ENCODE measurements at regions not wholly inside any gene's neighbourhood (a gene's known extent, or its start where the extent isn't known, plus 50 kb on each side); places are given as distances from the start of the nearest gene placed in this dataset.
"Not testable (repeated sequence)": the region's sequence is repeated elsewhere in the genome, so short reads cannot be mapped to it uniquely, and the experiment has no call there.

DNA sequence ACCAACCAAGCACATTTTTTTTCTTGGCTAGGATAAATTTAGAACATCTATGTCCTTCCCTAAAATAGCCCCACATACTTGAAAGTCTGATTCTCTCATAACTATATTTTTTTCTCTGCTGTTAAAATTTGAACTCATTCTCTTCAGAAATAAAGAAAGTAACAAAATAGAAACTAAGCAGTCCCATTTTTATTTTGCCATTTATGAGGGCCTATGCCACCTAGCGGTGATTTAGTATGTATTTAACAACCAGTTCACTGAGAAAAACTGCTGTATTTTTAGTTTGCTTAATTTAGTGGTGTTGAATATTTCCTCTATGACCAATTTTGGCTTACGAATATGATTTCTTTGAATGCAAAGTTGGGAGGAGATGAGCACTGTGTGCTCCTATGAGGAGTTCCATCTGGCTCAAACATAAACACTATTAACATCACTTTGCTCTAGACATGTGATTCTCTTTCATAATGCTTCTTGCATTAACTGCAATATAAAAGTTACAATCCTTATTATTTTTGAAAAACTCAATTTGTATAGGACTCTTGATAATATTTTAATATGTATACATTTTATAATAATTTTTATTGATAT, 116.6 kb downstream of the SYT15B start:
- H3K9me2 ChIP-seq (replicated peaks; ENCODE audit: low read length); H3K27me3 ChIP-seq (ENCODE audit: low read length); H3F3A ChIP-seq (ENCODE audit: low read length, unreplicated experiment); H3K9ac ChIP-seq (ENCODE audit: low read length); H3K79me2 ChIP-seq (ENCODE audit: low read length); H3K9me3 ChIP-seq (ENCODE audit: low read length); H3K4me2 ChIP-seq (ENCODE audit: low read length); CTCF ChIA-PET; H3K27ac ChIP-seq (ENCODE audit: low read length); H2AFZ ChIP-seq (ENCODE audit: low read length); H3K36me3 ChIP-seq (ENCODE audit: low read depth, low read length); H3K4me3 ChIP-seq (ENCODE audit: low read length); BruUV-seq (replicated peaks); H3K4me1 ChIP-seq (ENCODE audit: insufficient read depth, low read length); POLR2A ChIA-PET (ENCODE audit: unreplicated experiment); intact Hi-C loops (cut with micrococcal nuclease); H4K20me1 ChIP-seq (ENCODE audit: low read length); DNase-seq: not testable (repeated sequence)
- ATAC-seq: peak; percentile 35; the same call in 1 of the 2 replicates

DNA sequence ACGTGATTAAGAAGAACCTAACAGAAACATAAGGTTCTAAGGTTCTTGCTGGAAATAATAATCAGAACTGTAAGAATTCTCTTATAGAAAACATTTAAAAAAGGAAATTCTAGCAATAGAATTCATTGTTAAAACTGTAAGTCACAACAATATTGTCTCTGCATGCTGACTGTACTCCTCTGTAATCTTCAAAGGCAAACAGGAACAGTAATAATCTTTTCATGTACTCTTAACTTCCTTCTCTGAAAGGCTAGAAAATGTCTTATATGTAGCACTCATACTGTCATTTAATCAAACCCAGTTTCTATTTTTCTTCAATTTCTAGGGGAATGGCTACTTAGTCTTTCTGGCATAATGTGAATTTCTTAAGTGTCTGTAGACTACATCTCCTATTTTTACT, 103.5 kb upstream of the AGAP9 start:
- H3K4me2 ChIP-seq (ENCODE audit: low read length); H3K79me2 ChIP-seq (ENCODE audit: low read length); H3K27ac ChIP-seq (ENCODE audit: low read length); H3K27me3 ChIP-seq (ENCODE audit: low read length); BruUV-seq (replicated peaks); DNase-seq; CTCF ChIA-PET; intact Hi-C loops (cut with micrococcal nuclease); H3F3A ChIP-seq (ENCODE audit: low read length, unreplicated experiment); POLR2A ChIA-PET (ENCODE audit: unreplicated experiment); H3K9ac ChIP-seq (ENCODE audit: low read length); H3K9me3 ChIP-seq (ENCODE audit: low read length); H3K4me3 ChIP-seq (ENCODE audit: low read length); H2AFZ ChIP-seq (ENCODE audit: low read length); H4K20me1 ChIP-seq (ENCODE audit: low read length); H3K36me3 ChIP-seq (ENCODE audit: low read depth, low read length); ATAC-seq; H3K4me1 ChIP-seq (ENCODE audit: insufficient read depth, low read length); H3K9me2 ChIP-seq (replicated peaks; ENCODE audit: low read length): not testable (repeated sequence)

DNA sequence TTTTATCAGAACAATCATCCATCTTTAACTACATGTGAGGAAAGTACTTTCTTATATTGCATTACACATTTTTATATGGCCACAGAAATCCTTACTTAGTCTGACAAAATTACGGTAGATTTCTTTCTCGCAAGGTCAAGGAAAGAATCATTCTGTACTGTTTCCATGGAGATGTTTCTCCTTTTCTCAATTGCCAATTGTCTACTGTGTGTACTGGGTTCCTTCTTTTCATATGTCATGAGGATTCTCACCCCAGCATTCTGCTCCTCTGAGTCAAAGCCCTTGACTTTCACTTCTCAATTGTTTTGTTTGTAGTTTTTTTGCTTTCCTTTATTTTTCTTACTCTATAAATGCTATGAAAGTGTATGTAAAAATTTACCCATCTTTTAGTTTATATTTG, 99.3 kb upstream of the AGAP9 start:
- H3K27ac ChIP-seq (ENCODE audit: low read length); H3K9ac ChIP-seq (ENCODE audit: low read length); BruUV-seq (replicated peaks); H4K20me1 ChIP-seq (ENCODE audit: low read length); ATAC-seq; H3K36me3 ChIP-seq (ENCODE audit: low read depth, low read length); H3K4me3 ChIP-seq (ENCODE audit: low read length); H3K9me3 ChIP-seq (ENCODE audit: low read length); H3K79me2 ChIP-seq (ENCODE audit: low read length); H3K4me2 ChIP-seq (ENCODE audit: low read length); DNase-seq; H3K27me3 ChIP-seq (ENCODE audit: low read length); H3K4me1 ChIP-seq (ENCODE audit: insufficient read depth, low read length); H3F3A ChIP-seq (ENCODE audit: low read length, unreplicated experiment); POLR2A ChIA-PET (ENCODE audit: unreplicated experiment); CTCF ChIA-PET; H2AFZ ChIP-seq (ENCODE audit: low read length); H3K9me2 ChIP-seq (replicated peaks; ENCODE audit: low read length); intact Hi-C loops (cut with micrococcal nuclease): not testable (repeated sequence)

DNA sequence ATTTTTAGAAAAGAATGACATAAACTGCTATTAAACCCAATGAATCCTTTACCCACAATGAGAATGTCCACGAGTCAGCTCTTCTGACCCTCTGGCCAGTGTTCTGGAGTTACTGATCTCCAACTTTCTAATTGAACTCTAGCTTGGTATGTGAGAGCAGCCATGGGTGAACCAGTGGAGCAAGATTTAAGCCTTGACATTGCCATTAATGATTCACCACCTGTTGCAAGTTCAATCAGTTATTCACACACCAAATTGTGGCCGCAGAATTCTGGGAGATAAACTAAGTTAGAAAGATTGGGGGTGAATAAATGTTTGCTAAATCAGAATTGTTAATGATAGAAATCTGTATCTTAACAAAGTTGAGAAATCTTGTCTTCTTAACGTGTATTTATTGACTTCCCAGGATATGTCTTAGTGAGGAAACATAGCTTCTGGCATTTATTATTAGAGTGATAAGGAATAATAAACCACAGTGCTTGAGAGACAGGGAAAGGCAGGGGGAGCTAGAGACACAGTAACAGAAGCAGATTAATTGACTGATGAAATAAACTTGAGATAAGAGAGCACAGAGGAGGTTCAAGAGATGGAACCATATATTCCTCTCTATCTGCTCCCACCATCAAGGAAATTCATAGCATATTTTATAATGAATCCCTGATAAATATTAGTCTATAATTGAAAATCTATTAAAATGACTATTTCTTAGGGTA, 96.0 kb upstream of the AGAP9 start:
- H3F3A ChIP-seq (ENCODE audit: low read length, unreplicated experiment); H3K4me1 ChIP-seq (ENCODE audit: insufficient read depth, low read length); H3K27me3 ChIP-seq (ENCODE audit: low read length); POLR2A ChIA-PET (ENCODE audit: unreplicated experiment); H3K4me2 ChIP-seq (ENCODE audit: low read length); H3K79me2 ChIP-seq (ENCODE audit: low read length); CTCF ChIA-PET; H4K20me1 ChIP-seq (ENCODE audit: low read length); intact Hi-C loops (cut with micrococcal nuclease); H3K27ac ChIP-seq (ENCODE audit: low read length); H3K36me3 ChIP-seq (ENCODE audit: low read depth, low read length); ATAC-seq; BruUV-seq (replicated peaks); H3K9me2 ChIP-seq (replicated peaks; ENCODE audit: low read length); DNase-seq; H2AFZ ChIP-seq (ENCODE audit: low read length); H3K9me3 ChIP-seq (ENCODE audit: low read length); H3K9ac ChIP-seq (ENCODE audit: low read length); H3K4me3 ChIP-seq (ENCODE audit: low read length): not testable (repeated sequence)

DNA sequence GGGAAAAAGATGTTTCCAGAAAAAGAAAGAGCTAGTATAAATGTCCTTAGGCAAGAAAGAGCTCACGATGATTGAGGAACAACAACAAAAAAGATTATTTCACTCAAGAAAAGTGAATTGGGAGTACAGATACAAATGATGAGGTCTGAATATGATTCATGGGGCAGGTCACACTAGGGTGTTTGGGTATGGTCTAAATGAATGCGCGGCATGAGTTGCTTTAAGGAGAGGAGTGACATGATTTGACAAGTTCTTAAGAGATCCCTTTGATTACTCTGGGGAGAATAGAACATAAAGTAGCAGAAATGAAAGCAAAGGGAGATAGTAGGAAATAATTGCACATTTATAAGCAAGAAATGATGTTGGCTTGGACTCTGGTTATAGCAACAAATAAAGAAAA, 85.9 kb upstream of the AGAP9 start:
- H3K9me2 ChIP-seq (replicated peaks; ENCODE audit: low read length); H2AFZ ChIP-seq (ENCODE audit: low read length); intact Hi-C loops (cut with micrococcal nuclease); H3K36me3 ChIP-seq (ENCODE audit: low read depth, low read length); CTCF ChIA-PET; H3K9me3 ChIP-seq (ENCODE audit: low read length); DNase-seq; POLR2A ChIA-PET (ENCODE audit: unreplicated experiment); H4K20me1 ChIP-seq (ENCODE audit: low read length); ATAC-seq; H3K4me2 ChIP-seq (ENCODE audit: low read length); H3K27ac ChIP-seq (ENCODE audit: low read length); BruUV-seq (replicated peaks); H3K9ac ChIP-seq (ENCODE audit: low read length); H3K4me1 ChIP-seq (ENCODE audit: insufficient read depth, low read length); H3F3A ChIP-seq (ENCODE audit: low read length, unreplicated experiment); H3K4me3 ChIP-seq (ENCODE audit: low read length); H3K79me2 ChIP-seq (ENCODE audit: low read length); H3K27me3 ChIP-seq (ENCODE audit: low read length): not testable (repeated sequence)

DNA sequence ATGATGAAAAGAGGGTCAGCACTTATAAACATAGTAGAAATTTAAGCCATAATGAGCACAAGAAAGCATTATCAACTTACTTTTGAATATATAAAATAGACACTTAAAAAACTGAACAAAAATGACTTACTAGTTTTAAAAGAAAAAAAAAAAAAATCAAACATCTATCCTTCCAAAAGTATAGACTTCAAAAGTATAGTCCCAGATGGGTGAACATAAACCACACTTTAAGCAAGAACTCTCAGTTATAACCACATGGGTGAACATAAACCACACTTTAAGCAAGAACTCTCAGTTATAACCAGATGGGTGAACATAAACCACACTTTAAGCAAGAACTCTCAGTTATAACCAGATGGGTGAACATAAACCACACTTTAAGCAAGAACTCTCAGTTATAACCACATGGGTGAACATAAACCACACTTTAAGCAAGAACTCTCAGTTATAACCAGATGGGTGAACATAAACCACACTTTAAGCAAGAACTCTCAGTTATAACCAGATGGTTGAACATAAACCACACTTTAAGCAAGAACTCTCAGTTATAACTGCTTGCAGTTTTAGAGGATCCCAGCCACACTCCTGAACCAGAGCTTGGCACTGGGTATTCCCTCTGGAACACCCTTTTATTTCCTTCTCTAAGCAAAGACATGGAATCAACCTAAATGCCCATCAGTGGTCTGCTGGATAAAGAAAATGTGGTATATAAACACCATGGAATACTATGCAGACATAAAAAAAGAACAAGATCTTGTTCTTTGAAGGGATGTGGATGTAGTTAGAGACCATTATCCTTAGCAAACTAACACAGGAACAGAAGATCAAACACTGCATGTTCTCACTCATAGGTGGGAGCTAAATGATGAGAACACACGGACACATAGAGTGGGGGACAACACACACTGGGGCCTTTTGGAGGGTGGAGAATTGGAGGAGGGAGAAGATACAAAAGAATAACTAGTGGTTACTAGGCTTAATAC, 82.6 kb upstream of the AGAP9 start:
- CTCF ChIA-PET; intact Hi-C loops (cut with micrococcal nuclease): not testable (repeated sequence)

More for the DNA sequence above, 82.6 kb upstream of the AGAP9 start:
- H3K27me3 ChIP-seq (ENCODE audit: low read length); DNase-seq; H3K79me2 ChIP-seq (ENCODE audit: low read length); H3K27ac ChIP-seq (ENCODE audit: low read length); BruUV-seq (replicated peaks); H3K9me3 ChIP-seq (ENCODE audit: low read length); H3K4me1 ChIP-seq (ENCODE audit: insufficient read depth, low read length); H4K20me1 ChIP-seq (ENCODE audit: low read length); H3K36me3 ChIP-seq (ENCODE audit: low read depth, low read length); POLR2A ChIA-PET (ENCODE audit: unreplicated experiment); H2AFZ ChIP-seq (ENCODE audit: low read length); H3K9ac ChIP-seq (ENCODE audit: low read length); H3K4me3 ChIP-seq (ENCODE audit: low read length); H3F3A ChIP-seq (ENCODE audit: low read length, unreplicated experiment); ATAC-seq; H3K4me2 ChIP-seq (ENCODE audit: low read length); H3K9me2 ChIP-seq (replicated peaks; ENCODE audit: low read length): not testable (repeated sequence)

Measured in PC-3 (cell line).